ENCODE measurements at regions not wholly inside any gene's neighbourhood (a gene's known extent, or its start where the extent isn't known, plus 50 kb on each side); places are given as distances from the start of the nearest gene placed in this dataset.
A peak's percentile ranks its signal among the peaks of the same experiment; 100 is the strongest.

DNA sequence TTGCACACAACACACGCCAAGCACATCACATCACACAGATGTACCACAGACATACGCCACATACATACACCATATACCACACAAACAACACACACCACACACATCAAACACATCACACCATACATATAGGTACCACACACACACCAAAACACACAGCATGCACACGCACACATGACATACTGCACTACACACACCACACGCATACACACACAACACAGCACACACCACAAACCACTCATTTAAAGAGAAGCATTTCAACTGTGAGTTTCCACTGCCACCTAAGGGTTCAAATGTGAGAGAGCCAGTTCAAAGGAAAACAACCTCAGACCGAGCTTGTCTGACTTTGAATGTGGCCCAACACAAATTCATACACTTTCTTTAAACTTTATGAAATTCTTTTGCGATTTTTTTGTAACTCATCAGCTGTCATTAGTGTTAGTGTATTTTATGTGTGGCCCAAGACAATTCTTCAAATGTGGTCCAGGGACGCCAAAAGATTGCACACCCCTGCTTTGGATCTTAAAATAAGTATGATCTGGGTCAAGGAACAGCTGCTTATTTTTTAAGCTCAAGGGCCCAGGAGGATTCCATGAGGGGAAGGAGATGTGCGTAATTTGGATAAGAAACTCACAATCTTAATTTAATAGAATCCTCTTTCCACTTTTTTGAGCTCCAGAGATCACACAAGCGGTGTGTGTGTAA lies 494.6 kb downstream of the GADD45G start:
- Mint-ChIP-seq H3K27ac (no peak overlapping the region), H3K36me3 (no peaks in the 10 kb centered on the region), H3K4me3 (no peak overlapping the region), H3K9me3 (no peaks in the 10 kb centered on the region), H3K4me1 (peaks cover 6% of the 10 kb centered on the region), H3K27me3 (ENCODE audit: low read depth) (peaks cover 3% of the 10 kb centered on the region)
- TF ChIP-seq, protein P1, sequence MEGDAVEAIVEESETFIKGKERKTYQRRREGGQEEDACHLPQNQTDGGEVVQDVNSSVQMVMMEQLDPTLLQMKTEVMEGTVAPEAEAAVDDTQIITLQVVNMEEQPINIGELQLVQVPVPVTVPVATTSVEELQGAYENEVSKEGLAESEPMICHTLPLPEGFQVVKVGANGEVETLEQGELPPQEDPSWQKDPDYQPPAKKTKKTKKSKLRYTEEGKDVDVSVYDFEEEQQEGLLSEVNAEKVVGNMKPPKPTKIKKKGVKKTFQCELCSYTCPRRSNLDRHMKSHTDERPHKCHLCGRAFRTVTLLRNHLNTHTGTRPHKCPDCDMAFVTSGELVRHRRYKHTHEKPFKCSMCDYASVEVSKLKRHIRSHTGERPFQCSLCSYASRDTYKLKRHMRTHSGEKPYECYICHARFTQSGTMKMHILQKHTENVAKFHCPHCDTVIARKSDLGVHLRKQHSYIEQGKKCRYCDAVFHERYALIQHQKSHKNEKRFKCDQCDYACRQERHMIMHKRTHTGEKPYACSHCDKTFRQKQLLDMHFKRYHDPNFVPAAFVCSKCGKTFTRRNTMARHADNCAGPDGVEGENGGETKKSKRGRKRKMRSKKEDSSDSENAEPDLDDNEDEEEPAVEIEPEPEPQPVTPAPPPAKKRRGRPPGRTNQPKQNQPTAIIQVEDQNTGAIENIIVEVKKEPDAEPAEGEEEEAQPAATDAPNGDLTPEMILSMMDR (IDR thresholded peaks at IDR 0.05; ENCODE audit: unreplicated experiment) = no peak
- no peak for DNase-seq (ENCODE audit: low spot score in 2 of 2, unreplicated experiment in 2 of 2)

DNA sequence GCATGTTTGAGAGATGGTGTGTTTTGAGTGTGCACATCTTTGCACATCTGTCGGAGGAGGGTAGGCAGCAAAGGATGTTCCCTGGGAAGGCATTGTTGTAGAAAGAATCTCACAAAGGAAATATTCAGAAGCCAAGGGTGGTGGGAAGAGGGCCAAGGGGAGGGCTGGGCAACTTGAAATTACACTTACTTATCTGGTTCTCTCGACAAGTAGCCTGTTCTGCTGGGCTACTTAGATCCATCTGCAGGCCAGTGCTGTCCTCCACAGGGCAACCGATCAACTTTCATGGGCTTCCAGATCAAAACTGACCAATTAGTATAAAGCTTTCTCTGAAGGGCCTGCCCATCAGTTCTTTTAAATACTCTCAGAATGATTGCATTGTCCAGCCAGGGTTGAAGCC lies 495.2 kb downstream of the GADD45G start:
- H3K4me1 Mint-ChIP-seq = peaks cover 6% of the 10 kb centered on the region
- no peaks in the 10 kb centered on the region for H3K9me3 Mint-ChIP-seq
- no peak overlapping the region for H3K4me3 Mint-ChIP-seq
- no peaks in the 10 kb centered on the region for H3K36me3 Mint-ChIP-seq
- H3K27me3 Mint-ChIP-seq (ENCODE audit: low read depth) = peaks cover 3% of the 10 kb centered on the region
- TF ChIP-seq, protein P1 (IDR thresholded peaks at IDR 0.05; ENCODE audit: unreplicated experiment) = no peak
- no peak overlapping the region for H3K27ac Mint-ChIP-seq
- no peak for DNase-seq (ENCODE audit: low spot score in 2 of 2, unreplicated experiment in 2 of 2)

DNA sequence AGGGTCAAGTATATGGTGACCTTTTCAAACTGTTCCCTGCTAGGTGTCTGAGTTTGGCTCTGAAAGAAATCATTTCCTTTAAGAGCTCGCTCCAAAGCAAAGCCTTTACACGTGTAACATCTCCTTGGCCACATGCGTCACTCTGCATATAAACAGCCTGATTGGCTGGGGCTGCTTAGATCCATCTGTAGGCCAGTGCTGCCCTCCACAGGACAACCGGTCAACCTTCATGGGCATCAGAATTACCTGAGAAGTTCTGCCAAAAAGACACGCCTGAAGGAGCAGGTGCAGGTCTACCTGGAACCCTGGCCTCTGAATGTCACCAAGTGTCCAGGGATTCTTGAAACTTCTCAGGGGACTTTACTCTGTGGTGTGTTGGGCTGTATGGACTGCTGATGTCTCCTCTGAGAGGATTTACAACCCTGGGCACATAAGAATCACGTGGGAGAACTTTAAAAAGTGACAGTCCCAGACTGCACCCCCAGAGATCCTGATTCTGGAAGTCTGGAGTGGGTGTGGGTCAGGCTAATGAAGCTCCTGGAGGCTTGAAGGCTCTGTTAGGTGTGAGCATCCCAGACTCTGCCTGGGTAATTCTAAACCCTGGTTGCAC lies 497.6 kb downstream of the GADD45G start:
- no peaks in the 10 kb centered on the region for H3K9me3 Mint-ChIP-seq
- H3K36me3 Mint-ChIP-seq = no peaks in the 10 kb centered on the region
- TF ChIP-seq, protein P1 (IDR thresholded peaks at IDR 0.05; ENCODE audit: unreplicated experiment) = peak; percentile 75
- H3K27me3 Mint-ChIP-seq (ENCODE audit: low read depth) = no peaks in the 10 kb centered on the region
- H3K4me3 Mint-ChIP-seq = no peak overlapping the region
- H3K27ac Mint-ChIP-seq = no peak overlapping the region
- peaks cover 6% of the 10 kb centered on the region for H3K4me1 Mint-ChIP-seq
- DNase-seq (ENCODE audit: low spot score in 2 of 2, unreplicated experiment in 2 of 2) = peak; percentile 69 to 70

DNA sequence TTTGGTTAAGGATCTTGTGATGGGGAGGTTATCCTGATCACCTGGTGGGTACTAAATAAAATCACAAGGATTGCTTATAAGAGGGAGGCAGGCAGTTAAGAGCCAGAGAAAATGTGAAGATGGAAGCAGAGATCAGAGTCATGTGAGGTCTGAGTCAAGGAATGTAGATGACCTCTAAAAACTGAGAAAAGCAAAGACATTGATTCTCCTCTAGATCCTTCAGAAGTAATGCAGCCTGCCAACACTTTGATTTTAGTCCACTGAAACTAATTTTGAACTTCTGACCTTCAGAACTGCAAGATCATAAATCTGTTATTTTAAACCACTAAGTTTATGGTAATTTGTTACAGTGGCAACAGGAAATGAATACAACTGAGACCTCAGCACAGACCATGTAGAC lies 499.0 kb downstream of the GADD45G start:
- no peaks in the 10 kb centered on the region for H3K36me3 Mint-ChIP-seq
- TF ChIP-seq, protein P1 (IDR thresholded peaks at IDR 0.05; ENCODE audit: unreplicated experiment) = no peak
- no peak overlapping the region for H3K27ac Mint-ChIP-seq
- H3K4me1 Mint-ChIP-seq = peaks cover 6% of the 10 kb centered on the region
- no peaks in the 10 kb centered on the region for H3K27me3 Mint-ChIP-seq (ENCODE audit: low read depth)
- H3K9me3 Mint-ChIP-seq = no peaks in the 10 kb centered on the region
- no peak for DNase-seq (ENCODE audit: low spot score in 2 of 2, unreplicated experiment in 2 of 2)
- no peak overlapping the region for H3K4me3 Mint-ChIP-seq

DNA sequence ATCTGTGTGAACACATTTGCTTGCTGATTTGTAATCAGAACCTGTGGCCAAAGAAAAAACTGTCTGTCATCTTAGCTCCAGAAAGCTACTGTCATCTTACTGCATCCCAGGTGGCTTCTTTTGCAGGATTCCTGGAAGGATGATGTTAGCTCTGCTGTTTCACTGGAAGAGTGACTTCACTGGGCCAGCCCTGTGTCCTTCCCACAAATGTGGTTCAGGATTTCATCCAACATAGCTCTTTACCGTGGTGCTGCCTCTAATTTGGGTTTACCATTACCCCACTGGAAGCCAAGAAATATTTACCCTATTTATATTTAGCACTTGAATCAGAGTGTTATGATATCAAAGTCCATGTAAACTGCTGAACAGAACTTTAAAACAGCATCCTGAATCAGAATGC lies 501.0 kb downstream of the GADD45G start:
- Mint-ChIP-seq H3K4me1 (peaks cover 6% of the 10 kb centered on the region), H3K4me3 (no peak overlapping the region), H3K9me3 (peaks cover 10% of the 10 kb centered on the region), H3K36me3 (no peaks in the 10 kb centered on the region), H3K27ac (no peak overlapping the region), H3K27me3 (ENCODE audit: low read depth) (no peaks in the 10 kb centered on the region)
- TF ChIP-seq, protein P1 (IDR thresholded peaks at IDR 0.05; ENCODE audit: unreplicated experiment) = no peak
- DNase-seq (ENCODE audit: low spot score in 2 of 2, unreplicated experiment in 2 of 2) = no peak

All from mesothelial cell of epicardium (in vitro differentiated cells).